Ascending aorta (tissue), 2 donors: ENCODE measurements at regions not wholly inside any gene's neighbourhood (a gene's known extent, or its start where the extent isn't known, plus 50 kb on each side); places are given as distances from the start of the nearest gene placed in this dataset.

Source experiments
- DNase-seq, 2 donors: peaks; one replicate each; pipeline ENCODE4 v3.0.0-alpha.2; 2019; ENCODE audit warnings: low spot score in 2 of 2
- H3K27ac ChIP-seq, 2 donors: fragments of 200-600 bp; sonication (generic); one replicate each; pipeline ENCODE4 v1.5.1; 2016 to 2017; ENCODE audit warnings: mild to moderate bottlenecking in 1 of 2
- H3K27me3 ChIP-seq: fragments of 200-600 bp; sonication (generic); one replicate; pipeline ENCODE4 v1.5.1; 2017
- H3K36me3 ChIP-seq, 2 donors: fragments of 200-600 bp; sonication (generic); one replicate each; pipeline ENCODE4 v1.5.1; 2016
- H3K4me1 ChIP-seq, 2 donors: fragments of 200-600 bp; sonication (generic); one replicate each; pipeline ENCODE4 v1.5.1; 2016 to 2017; ENCODE audit warnings: mild to moderate bottlenecking in 1 of 2
- H3K4me3 ChIP-seq, 2 donors: fragments of 200-600 bp; sonication (generic); one replicate each; pipeline ENCODE4 v1.5.1; 2016 to 2017; ENCODE audit warnings: mild to moderate bottlenecking in 1 of 2
- H3K9me3 ChIP-seq, 2 donors: fragments of 200-600 bp; sonication (generic); one replicate each; pipeline ENCODE4 v1.5.1; 2016
- intact Hi-C: fragments of 100-400 bp; cut with DNase I; formaldehyde crosslinking; loops from one replicate; pipeline ENCODE4 v1.15.1; 2023
- TF ChIP-seq, protein P1 (sequence below), 3 experiments: fragments of 200-600 bp in 2 of 3; fragments of 450-650 bp in 1 of 3; sonication (generic) in 2 of 3; IDR thresholded peaks; one replicate each; pipeline ENCODE4 v1.5.1; 2016 to 2019; ENCODE audit warnings: antibody characterized with exemption in 3 of 3, mild to moderate bottlenecking in 1 of 3, moderate library complexity in 1 of 3

GRCh38 chr14:104290756-104291122 lies 152.4 kb downstream of the KIF26A start:
- intact Hi-C loops, result no loop called here
- Histone ChIP-seq H3K36me3 (no peaks in the 10 kb centered on the region), H3K4me3 (no peak overlapping the region), H3K27me3 (no peaks in the 10 kb centered on the region), H3K27ac (no peak overlapping the region), H3K4me1 (no peaks in the 10 kb centered on the region), H3K9me3 (no peaks in the 10 kb centered on the region)
- no peak for DNase-seq
- TF ChIP-seq, protein P1, sequence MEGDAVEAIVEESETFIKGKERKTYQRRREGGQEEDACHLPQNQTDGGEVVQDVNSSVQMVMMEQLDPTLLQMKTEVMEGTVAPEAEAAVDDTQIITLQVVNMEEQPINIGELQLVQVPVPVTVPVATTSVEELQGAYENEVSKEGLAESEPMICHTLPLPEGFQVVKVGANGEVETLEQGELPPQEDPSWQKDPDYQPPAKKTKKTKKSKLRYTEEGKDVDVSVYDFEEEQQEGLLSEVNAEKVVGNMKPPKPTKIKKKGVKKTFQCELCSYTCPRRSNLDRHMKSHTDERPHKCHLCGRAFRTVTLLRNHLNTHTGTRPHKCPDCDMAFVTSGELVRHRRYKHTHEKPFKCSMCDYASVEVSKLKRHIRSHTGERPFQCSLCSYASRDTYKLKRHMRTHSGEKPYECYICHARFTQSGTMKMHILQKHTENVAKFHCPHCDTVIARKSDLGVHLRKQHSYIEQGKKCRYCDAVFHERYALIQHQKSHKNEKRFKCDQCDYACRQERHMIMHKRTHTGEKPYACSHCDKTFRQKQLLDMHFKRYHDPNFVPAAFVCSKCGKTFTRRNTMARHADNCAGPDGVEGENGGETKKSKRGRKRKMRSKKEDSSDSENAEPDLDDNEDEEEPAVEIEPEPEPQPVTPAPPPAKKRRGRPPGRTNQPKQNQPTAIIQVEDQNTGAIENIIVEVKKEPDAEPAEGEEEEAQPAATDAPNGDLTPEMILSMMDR (IDR thresholded peaks at IDR 0.05), result no peak

- intact Hi-C loops, result no loop called here
- H3K9me3 ChIP-seq, result no peaks in the 10 kb centered on the region
- no peak overlapping the region for H3K4me3 ChIP-seq
- H3K27ac ChIP-seq, result no peak overlapping the region
- no peak for DNase-seq
- no peaks in the 10 kb centered on the region for H3K36me3 ChIP-seq
- no peaks in the 10 kb centered on the region for H3K27me3 ChIP-seq
- TF ChIP-seq, protein P1 (IDR thresholded peaks at IDR 0.05), result no peak
- H3K4me1 ChIP-seq, result no peaks in the 10 kb centered on the region
Measured at GRCh38 chr14:104291123-104292000, 153.0 kb downstream of the KIF26A start.

- H3K4me3 ChIP-seq, result no peak overlapping the region
- TF ChIP-seq, protein P1 (IDR thresholded peaks at IDR 0.05), result no peak
- no peak overlapping the region for H3K27ac ChIP-seq
- no peaks in the 10 kb centered on the region for H3K9me3 ChIP-seq
- no peak for DNase-seq
- no peaks in the 10 kb centered on the region for H3K27me3 ChIP-seq
- H3K36me3 ChIP-seq, result no peaks in the 10 kb centered on the region
- intact Hi-C loops, result no loop called here
- no peaks in the 10 kb centered on the region for H3K4me1 ChIP-seq
Measured at GRCh38 chr14:104292084-104292970, 153.9 kb downstream of the KIF26A start.

DNA sequence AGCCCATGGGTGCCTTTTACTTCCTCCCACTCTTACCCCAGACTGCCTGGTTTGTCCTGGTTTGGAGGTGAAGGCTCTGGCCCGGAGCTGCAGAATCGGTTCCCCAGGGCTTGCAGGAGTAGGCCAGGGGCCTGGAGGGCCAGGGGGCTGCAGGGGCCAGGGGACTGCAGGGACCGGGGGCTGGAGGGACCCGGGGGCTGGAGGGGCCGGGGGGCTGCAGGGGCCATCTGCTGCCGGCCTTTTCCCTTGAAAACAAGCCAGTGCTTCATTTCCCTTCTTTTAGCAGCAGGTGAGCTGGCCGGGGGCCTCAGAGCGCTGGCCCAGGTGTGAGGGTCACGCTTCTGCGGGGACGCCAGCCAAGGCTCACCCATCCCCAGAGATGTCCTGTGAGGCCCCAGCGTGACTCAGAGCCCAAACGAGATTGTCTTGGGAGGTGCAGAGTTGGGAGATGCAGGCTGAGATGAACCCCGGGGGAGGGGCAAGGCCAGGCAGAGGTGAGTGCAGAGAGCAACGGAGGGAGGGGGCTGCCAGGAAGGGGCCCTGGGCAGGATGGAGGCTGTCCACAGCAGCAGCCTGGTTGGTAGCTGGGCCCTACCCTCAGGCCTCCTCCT lies 154.9 kb downstream of the KIF26A start:
- H3K36me3 ChIP-seq, result no peaks in the 10 kb centered on the region
- H3K4me1 ChIP-seq, result no peaks in the 10 kb centered on the region
- DNase-seq, result no peak
- intact Hi-C loops, result no loop called here
- TF ChIP-seq, protein P1 (IDR thresholded peaks at IDR 0.05), result no peak
- no peak overlapping the region for H3K27ac ChIP-seq
- no peaks in the 10 kb centered on the region for H3K9me3 ChIP-seq
- no peaks in the 10 kb centered on the region for H3K27me3 ChIP-seq
- no peak overlapping the region for H3K4me3 ChIP-seq

DNA sequence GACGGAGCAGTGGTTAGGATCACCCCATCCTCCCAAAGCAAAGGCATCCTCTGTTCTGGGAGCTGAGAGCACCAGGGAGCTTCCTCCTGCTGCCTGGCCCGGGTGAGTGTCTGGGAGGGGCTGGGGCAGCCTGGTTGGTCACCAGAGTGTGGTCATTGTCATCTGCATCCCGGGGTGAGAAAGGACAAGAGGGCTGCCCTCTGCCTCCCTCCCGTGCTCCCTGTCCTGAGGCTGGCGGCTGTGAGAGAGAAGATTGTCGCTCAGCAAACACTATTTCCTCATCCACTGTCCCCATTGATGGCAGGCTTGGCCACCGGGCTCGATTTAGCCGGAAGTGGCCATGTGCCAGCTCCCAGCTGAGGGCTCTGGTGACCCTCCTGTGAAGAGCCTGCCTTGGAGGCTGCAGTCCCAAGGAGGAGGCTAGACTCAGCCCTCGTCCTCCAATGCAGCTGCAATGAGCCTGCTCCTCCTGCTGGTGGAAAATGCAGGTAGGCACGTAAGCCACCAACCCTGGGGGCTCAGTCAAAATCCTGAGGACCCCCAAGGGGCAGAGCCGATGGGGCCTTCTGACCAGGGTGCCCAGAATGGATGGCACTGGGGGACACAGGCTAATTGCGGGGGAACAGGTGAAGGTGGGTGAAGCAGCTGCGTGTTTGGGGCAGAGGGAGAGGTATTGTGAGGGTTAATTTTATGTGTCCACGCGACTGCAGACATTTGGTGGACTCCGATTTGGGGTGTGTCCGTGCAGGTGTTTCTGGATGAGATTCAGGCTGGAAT lies 155.7 kb downstream of the KIF26A start:
- H3K36me3 ChIP-seq, result no peaks in the 10 kb centered on the region
- TF ChIP-seq, protein P1 (IDR thresholded peaks at IDR 0.05), result no peak
- H3K4me1 ChIP-seq, result no peaks in the 10 kb centered on the region
- DNase-seq, result no peak
- intact Hi-C loops, result no loop called here
- H3K27ac ChIP-seq, result no peak overlapping the region
- no peak overlapping the region for H3K4me3 ChIP-seq
- H3K27me3 ChIP-seq, result no peaks in the 10 kb centered on the region
- no peaks in the 10 kb centered on the region for H3K9me3 ChIP-seq
